Adrenal gland (tissue), 5 donors: ENCODE measurements at regions not wholly inside any gene's neighbourhood (a gene's known extent, or its start where the extent isn't known, plus 50 kb on each side); places are given as distances from the start of the nearest gene placed in this dataset.

Experiments
- POLR2A ChIP-seq, 2 donors: fragments of 450-650 bp; IDR thresholded peaks; one replicate each; pipeline ENCODE4 v1.6.1; 2017; ENCODE audit warnings: antibody characterized with exemption in 2 of 2, mild to moderate bottlenecking in 2 of 2, moderate library complexity in 1 of 2
- TF ChIP-seq, protein P1 (sequence below), 6 experiments: fragments of 450-650 bp in 4 of 6; fragments of 200-600 bp in 2 of 6; sonication (generic) in 1 of 6; IDR thresholded peaks; 1 replicate in 5 of 6; 2 replicates in 1 of 6; pipeline versions ENCODE4 v1.5.1 to v1.8.0; 2016 to 2021; ENCODE audit warnings: antibody characterized with exemption in 6 of 6, mild to moderate bottlenecking in 2 of 6, moderate library complexity in 1 of 6
- donor health status: DM: no; HTN: no; CAD: no.

DNA sequence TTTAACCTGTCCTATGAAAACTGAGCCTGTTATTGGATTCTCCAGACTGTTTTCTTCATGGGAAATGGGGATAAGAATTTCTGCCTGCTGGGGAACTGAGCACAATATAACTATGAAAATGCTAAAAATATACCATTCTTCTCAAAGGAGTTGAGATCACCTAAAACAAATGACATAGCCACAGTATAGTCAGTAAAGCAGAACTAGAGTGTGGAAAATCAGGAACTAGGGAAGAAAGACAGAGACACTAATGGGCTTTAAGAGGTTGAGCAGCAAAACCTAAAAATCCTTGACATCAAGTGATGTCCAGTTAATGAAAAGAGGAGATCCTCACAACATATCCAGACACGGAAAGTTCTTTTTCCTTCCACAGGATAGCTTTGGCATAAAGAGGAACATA lies 215.7 kb upstream of the CST7 start:
- TF ChIP-seq, protein P1, sequence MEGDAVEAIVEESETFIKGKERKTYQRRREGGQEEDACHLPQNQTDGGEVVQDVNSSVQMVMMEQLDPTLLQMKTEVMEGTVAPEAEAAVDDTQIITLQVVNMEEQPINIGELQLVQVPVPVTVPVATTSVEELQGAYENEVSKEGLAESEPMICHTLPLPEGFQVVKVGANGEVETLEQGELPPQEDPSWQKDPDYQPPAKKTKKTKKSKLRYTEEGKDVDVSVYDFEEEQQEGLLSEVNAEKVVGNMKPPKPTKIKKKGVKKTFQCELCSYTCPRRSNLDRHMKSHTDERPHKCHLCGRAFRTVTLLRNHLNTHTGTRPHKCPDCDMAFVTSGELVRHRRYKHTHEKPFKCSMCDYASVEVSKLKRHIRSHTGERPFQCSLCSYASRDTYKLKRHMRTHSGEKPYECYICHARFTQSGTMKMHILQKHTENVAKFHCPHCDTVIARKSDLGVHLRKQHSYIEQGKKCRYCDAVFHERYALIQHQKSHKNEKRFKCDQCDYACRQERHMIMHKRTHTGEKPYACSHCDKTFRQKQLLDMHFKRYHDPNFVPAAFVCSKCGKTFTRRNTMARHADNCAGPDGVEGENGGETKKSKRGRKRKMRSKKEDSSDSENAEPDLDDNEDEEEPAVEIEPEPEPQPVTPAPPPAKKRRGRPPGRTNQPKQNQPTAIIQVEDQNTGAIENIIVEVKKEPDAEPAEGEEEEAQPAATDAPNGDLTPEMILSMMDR (IDR thresholded peaks at IDR 0.05) = no peak
- TF ChIP-seq POLR2A (IDR thresholded peaks at IDR 0.05) = no peak
